HepG2 (cell line): ENCODE measurements at regions not wholly inside any gene's neighbourhood (a gene's known extent, or its start where the extent isn't known, plus 50 kb on each side); places are given as distances from the start of the nearest gene placed in this dataset.

Source experiments
- ATAC-seq: fragments of 200-7000 bp; cut with Tn5 transposase; 3 replicates; pipeline ENCODE4 v1.9.1; 2020; ENCODE audit warnings: mild to moderate bottlenecking, moderate library complexity
- BruUV-seq: library from RNA; stranded (reverse); fragments of 400-500 nt; replicated peaks from 2 replicates; lab custom pipeline; 2021; lab: Mats Ljungman, UMichigan
- CTCF ChIA-PET: fragments of 300-600 bp; formaldehyde crosslinking; extraction: SDS; loops from one replicate; lab custom pipeline; 2021; ENCODE audit warnings: low total read pairs, inconsistent platforms, low intra/inter-chr PET ratio; lab: Yijun Ruan, JAX
- POLR2A ChIA-PET: fragments of 350-600 bp; sonication (Branson Sonifier 250); formaldehyde crosslinking; loops from one replicate; lab custom pipeline; 2020; ENCODE audit warnings: antibody characterized with exemption, inconsistent platforms; lab: Yijun Ruan, JAX
- DNase-seq: peaks from one replicate; pipeline ENCODE4 v3.0.0-alpha.2; 2015; ENCODE audit warnings: low spot score
- FAIRE-seq: peaks from 3 replicates; lab custom pipeline; 2011; peaks lifted over from hg19 to GRCh38; lab: Jason Lieb, UNC
- H2AFZ ChIP-seq: one replicate; pipeline ENCODE4 v1.6.1; 2011; ENCODE audit warnings: low read length, inconsistent platforms
- H3K27ac ChIP-seq: fragments of 300-600 bp; 3 replicates; pipeline ENCODE4 v1.8.0; 2011; ENCODE audit warnings: mixed run types, mild to moderate bottlenecking, mixed read lengths, low read length, inconsistent platforms; ENCODE audit not compliant: insufficient read depth; ENCODE audit errors: extremely low read length
- H3K27me3 ChIP-seq, 2 experiments: fragments of 200-600 bp in 1 of 2; 2 replicates in 1 of 2; 3 replicates in 1 of 2; pipeline versions ENCODE4 v1.6.0 to v1.8.0; 2011; ENCODE audit warnings: low read length in 2 of 2, mild to moderate bottlenecking in 2 of 2, moderate library complexity in 2 of 2, inconsistent platforms in 1 of 2; ENCODE audit not compliant: insufficient read depth in 2 of 2, control insufficient read depth in 1 of 2
- H3K36me3 ChIP-seq, 2 experiments: fragments of 200-600 bp in 1 of 2; replicated peaks in 1 of 2; 2 replicates in 1 of 2; 3 replicates in 1 of 2; pipeline versions ENCODE4 v1.5.1 to v1.8.0; 2011; ENCODE audit warnings: low read length in 2 of 2, inconsistent platforms in 1 of 2; ENCODE audit not compliant: insufficient read depth in 2 of 2, control insufficient read depth in 1 of 2
- H3K4me1 ChIP-seq: 2 replicates; pipeline ENCODE4 v1.5.1; 2012; ENCODE audit warnings: low read length, inconsistent platforms; ENCODE audit not compliant: insufficient read depth
- H3K4me2 ChIP-seq: 2 replicates; pipeline ENCODE4 v1.6.0; 2011; ENCODE audit warnings: low read depth, low read length, inconsistent platforms
- H3K4me3 ChIP-seq, 3 experiments: fragments of 200-600 bp in 1 of 3; sonication (generic), shearing (Covaris generic) in 1 of 3; replicated peaks in 1 of 3; 2 replicates each; pipeline ENCODE4 v1.5.1; 2011 to 2016; ENCODE audit warnings: low read length in 3 of 3, inconsistent platforms in 2 of 3, low read depth in 2 of 3, mild to moderate bottlenecking in 2 of 3, control low read depth in 1 of 3, mixed read lengths in 1 of 3; ENCODE audit not compliant: insufficient read depth in 1 of 3
- H3K79me2 ChIP-seq: one replicate; pipeline ENCODE4 v1.6.1; 2011; ENCODE audit warnings: low read length, inconsistent platforms; ENCODE audit not compliant: insufficient read depth
- H3K9ac ChIP-seq: 2 replicates; pipeline ENCODE4 v1.6.0; 2011; ENCODE audit warnings: mild to moderate bottlenecking, low read depth, low read length, inconsistent platforms; ENCODE audit not compliant: insufficient read depth
- H3K9me3 ChIP-seq: 2 replicates; pipeline ENCODE4 v1.5.1; 2012; ENCODE audit warnings: mild to moderate bottlenecking, low read length
- H4K20me1 ChIP-seq: 2 replicates; pipeline ENCODE4 v1.6.0; 2011; ENCODE audit warnings: inconsistent platforms, mild to moderate bottlenecking, low read length, moderate library complexity; ENCODE audit not compliant: insufficient read depth
- ATF7 ChIP-seq, 2 experiments: fragments of 450-650 bp in 1 of 2; sonication (generic) in 1 of 2; formaldehyde crosslinking in 1 of 2; IDR thresholded peaks; 2 replicates each; pipeline versions ENCODE4 v1.4.0 to v1.6.1; 2016 to 2020; ENCODE audit warnings: antibody characterized with exemption in 1 of 2, mild to moderate bottlenecking in 1 of 2, missing genetic modification reagents in 1 of 2
- BCL6 ChIP-seq: IDR thresholded peaks from 2 replicates; pipeline ENCODE4 v1.6.1; 2016; ENCODE audit warnings: missing genetic modification reagents, missing compliant biosample characterization
- E2F2 ChIP-seq: sonication (generic); formaldehyde crosslinking; IDR thresholded peaks from 2 replicates; pipeline ENCODE4 v1.4.0; 2020; ENCODE audit warnings: missing genetic modification reagents, borderline replicate concordance
- GATA4 ChIP-seq: sonication (generic); IDR thresholded peaks from 2 replicates; pipeline ENCODE4 v1.6.1; 2016; ENCODE audit warnings: antibody characterized with exemption, low read depth, borderline replicate concordance
- KIAA2018 ChIP-seq: sonication (generic); formaldehyde crosslinking; IDR thresholded peaks from 2 replicates; pipeline ENCODE4 v1.5.0; 2020; ENCODE audit warnings: mild to moderate bottlenecking, missing genetic modification reagents, borderline replicate concordance
- ZNF33A ChIP-seq: sonication (generic); formaldehyde crosslinking; IDR thresholded peaks from 2 replicates; pipeline ENCODE4 v1.5.1; 2020; ENCODE audit warnings: missing genetic modification reagents, mild to moderate bottlenecking, moderate library complexity, borderline replicate concordance
- ZNF431 ChIP-seq: sonication (generic); formaldehyde crosslinking; IDR thresholded peaks from 2 replicates; pipeline ENCODE4 v1.9.0; 2022; ENCODE audit warnings: missing genetic modification reagents, low read depth, mild to moderate bottlenecking, borderline replicate concordance
- ZNF687 ChIP-seq: sonication (generic); formaldehyde crosslinking; IDR thresholded peaks from 2 replicates; pipeline ENCODE4 v1.5.1; 2020; ENCODE audit warnings: mild to moderate bottlenecking, missing genetic modification reagents, moderate library complexity
- ZSCAN29 ChIP-seq: sonication (generic); formaldehyde crosslinking; conservative IDR thresholded peaks from 2 replicates; pipeline ENCODE4 v1.4.0; 2020; ENCODE audit warnings: mild to moderate bottlenecking, missing genetic modification reagents
- WGBS: methylation state at CpG from one replicate; pipeline ENCODE4 v1.1.6; 2017; ENCODE audit warnings: low lambda C conversion rate; 5-methylcytosine and 5-hydroxymethylcytosine counted together
- in situ Hi-C: cut with HindIII; loops from 2 replicates; pipeline ENCODE4 v1.10.0; 2017; ENCODE audit warnings: low pct_unique_long_range_greater_than_20kb; ENCODE audit not compliant: extremely low pct_ligation_motif_present
- intact Hi-C: fragments of 100-400 bp; cut with micrococcal nuclease; formaldehyde crosslinking; loops from one replicate; pipeline ENCODE4 v1.10.0; 2022; ENCODE audit not compliant: unreplicated experiment

GRCh38 chr1:208631092-208631491 lies 386.9 kb upstream of the PLXNA2 start (continued):
- TF ChIP-seq ATF7 (IDR thresholded peaks at IDR 0.05) (no peak), ATF7 (CRISPR knock-in tag; IDR thresholded peaks at IDR 0.05) (no peak), BCL6 (CRISPR knock-in tag) (no peak)

- Histone ChIP-seq H3K4me2 (no peak overlapping the region), H3K9me3 (no peaks in the 10 kb centered on the region), H3K4me1 (no peaks in the 10 kb centered on the region), H3K79me2 (no peaks in the 10 kb centered on the region), H4K20me1 (no peaks in the 10 kb centered on the region), H3K27ac (no peak overlapping the region), H2AFZ (no peak overlapping the region), H3K4me3 (no peak overlapping the region), H3K27me3 (no peaks in the 10 kb centered on the region), H3K36me3 (no peaks in the 10 kb centered on the region), H3K9ac (no peak overlapping the region)
- CTCF ChIA-PET, result no interaction called here
- WGBS, result 4% methylated on average over 4 of the region's 4 CpGs
- no peak for DNase-seq
- in situ Hi-C loops, result loop anchor here (25.0 kb wide), 1 partner anchor 619 kb away; no protein-coding TSS in a partner anchor
- BruUV-seq, result no TSS peak
- no peak for ATAC-seq
- POLR2A ChIA-PET, result no interaction called here
- FAIRE-seq, result no peak
- intact Hi-C loops, result no loop called here
- no peak for TF ChIP-seq ZSCAN29 (CRISPR knock-in tag)
- TF ChIP-seq GATA4, result no peak
- no peak for TF ChIP-seq ZNF687 (CRISPR knock-in tag)
- no peak for TF ChIP-seq KIAA2018
- TF ChIP-seq E2F2 (CRISPR knock-in tag), result no peak
- TF ChIP-seq ZNF431 (CRISPR knock-in tag), result no peak
- no peak for TF ChIP-seq ZNF33A (CRISPR knock-in tag)
Observed at GRCh38 chr1:208631506-208631905, 387.3 kb upstream of the PLXNA2 start.
